ENCODE measurements at regions not wholly inside any gene's neighbourhood (a gene's known extent, or its start where the extent isn't known, plus 50 kb on each side); places are given as distances from the start of the nearest gene placed in this dataset.
A peak's percentile ranks its signal among the peaks of the same experiment; 100 is the strongest.
"Not testable (repeated sequence)": the region's sequence is repeated elsewhere in the genome, so short reads cannot be mapped to it uniquely, and the experiment has no call there.

GRCh38 chr3:147160984-147161383, 245.4 kb downstream of the ZIC4 start:
- no peak for DNase-seq (ENCODE audit: low spot score in 2 of 2)
- no peak for FAIRE-seq

GRCh38 chr3:147159141-147159540, 247.2 kb downstream of the ZIC4 start:
- FAIRE-seq: no peak
- DNase-seq (ENCODE audit: low spot score in 2 of 2): no peak

- DNase-seq (ENCODE audit: low spot score in 2 of 2) (no peak), FAIRE-seq (no peak)
Measured at GRCh38 chr3:147157631-147158030, 248.7 kb downstream of the ZIC4 start.

- not testable (repeated sequence) for DNase-seq (ENCODE audit: low spot score in 2 of 2); FAIRE-seq
Measured at GRCh38 chr3:147154988-147155387, 251.4 kb downstream of the ZIC4 start.

- DNase-seq (ENCODE audit: low spot score in 2 of 2) (no peak), FAIRE-seq (no peak)
Measured at GRCh38 chr3:147153830-147154539, 252.4 kb downstream of the ZIC4 start.

GRCh38 chr3:147152476-147152875, 253.9 kb downstream of the ZIC4 start:
- no peak for FAIRE-seq
- DNase-seq (ENCODE audit: low spot score in 2 of 2): no peak

- DNase-seq (ENCODE audit: low spot score in 2 of 2): no peak
- no peak for FAIRE-seq
Measured at GRCh38 chr3:147141516-147142288, 264.6 kb downstream of the ZIC4 start.

- FAIRE-seq: no peak
- DNase-seq (ENCODE audit: low spot score in 2 of 2): no peak
Measured at GRCh38 chr3:147139341-147139740, 267.0 kb downstream of the ZIC4 start.

- no peak for FAIRE-seq
Measured at GRCh38 chr3:147132168-147132567, 274.2 kb downstream of the ZIC4 start.

GRCh38 chr3:147130461-147130860, 275.9 kb downstream of the ZIC4 start:
- DNase-seq (ENCODE audit: low spot score in 2 of 2) (no peak), FAIRE-seq (no peak)

More at GRCh38 chr3:147132168-147132567, 274.2 kb downstream of the ZIC4 start:
- no peak for DNase-seq (ENCODE audit: low spot score in 2 of 2)

GRCh38 chr3:147129665-147130064, 276.7 kb downstream of the ZIC4 start:
- no peak for FAIRE-seq
- DNase-seq (ENCODE audit: low spot score in 2 of 2): no peak

- FAIRE-seq (no peak), DNase-seq (ENCODE audit: low spot score in 2 of 2) (no peak)
Measured at GRCh38 chr3:147122350-147122749, 284.0 kb downstream of the ZIC4 start.

GRCh38 chr3:147119989-147120388, 286.4 kb downstream of the ZIC4 start:
- FAIRE-seq (peak; percentile 69), DNase-seq (ENCODE audit: low spot score in 2 of 2) (no peak)

GRCh38 chr3:147119346-147119745, 287.0 kb downstream of the ZIC4 start:
- no peak for DNase-seq (ENCODE audit: low spot score in 2 of 2)
- FAIRE-seq: no peak

- FAIRE-seq (no peak), DNase-seq (ENCODE audit: low spot score in 2 of 2) (no peak)
Measured at GRCh38 chr3:147118611-147119010, 287.7 kb downstream of the ZIC4 start.

- FAIRE-seq: no peak
- no peak for DNase-seq (ENCODE audit: low spot score in 2 of 2)
Measured at GRCh38 chr3:147117631-147118030, 288.7 kb downstream of the ZIC4 start.

- DNase-seq (ENCODE audit: low spot score in 2 of 2) (no peak), FAIRE-seq (no peak)
Measured at GRCh38 chr3:147113293-147114044, 292.9 kb downstream of the ZIC4 start.

- DNase-seq (ENCODE audit: low spot score in 2 of 2) (no peak), FAIRE-seq (no peak)
Measured at GRCh38 chr3:147099076-147099475, 307.3 kb downstream of the ZIC4 start.

GRCh38 chr3:147090461-147090860, 315.9 kb downstream of the ZIC4 start:
- FAIRE-seq (no peak), DNase-seq (ENCODE audit: low spot score in 2 of 2) (no peak)

GRCh38 chr3:147089286-147089685, 317.1 kb downstream of the ZIC4 start:
- no peak for FAIRE-seq
- no peak for DNase-seq (ENCODE audit: low spot score in 2 of 2)

- FAIRE-seq; DNase-seq (ENCODE audit: low spot score in 2 of 2): not testable (repeated sequence)
Measured at GRCh38 chr3:147059500-147059899, 346.8 kb downstream of the ZIC4 start.
